Neutrophil (primary cell): ENCODE measurements at regions not wholly inside any gene's neighbourhood (a gene's known extent, or its start where the extent isn't known, plus 50 kb on each side); places are given as distances from the start of the nearest gene placed in this dataset.

Source experiments
- H3K27ac ChIP-seq: fragments of 200-600 bp; sonication (generic); 2 replicates; pipeline ENCODE4 v1.5.1; 2016; ENCODE audit warnings: mild to moderate bottlenecking, moderate library complexity
- H3K27me3 ChIP-seq: fragments of 200-600 bp; sonication (generic); 2 replicates; pipeline ENCODE4 v1.6.0; 2016; ENCODE audit warnings: mild to moderate bottlenecking
- H3K36me3 ChIP-seq: fragments of 200-600 bp; sonication (generic); 2 replicates; pipeline ENCODE4 v1.5.1; 2017
- H3K4me1 ChIP-seq, 2 experiments: fragments of 200-600 bp in 1 of 2; sonication (generic) in 1 of 2; 1 replicate in 1 of 2; 2 replicates in 1 of 2; pipeline versions ENCODE4 v1.5.1 to v1.6.1; 2013 to 2016; ENCODE audit warnings: low read depth in 1 of 2, low read length in 1 of 2, mild to moderate bottlenecking in 1 of 2, moderate library complexity in 1 of 2; ENCODE audit not compliant: control insufficient read depth in 1 of 2, insufficient read depth in 1 of 2
- H3K4me3 ChIP-seq, 2 experiments: fragments of 200-600 bp in 1 of 2; sonication (generic) in 1 of 2; 1 replicate in 1 of 2; 2 replicates in 1 of 2; pipeline ENCODE4 v1.5.1; 2013 to 2016; ENCODE audit warnings: low read depth in 1 of 2, low read length in 1 of 2, mild to moderate bottlenecking in 1 of 2, moderate library complexity in 1 of 2
- H3K9me3 ChIP-seq: fragments of 200-600 bp; sonication (generic); 2 replicates; pipeline ENCODE4 v1.5.1; 2016
- CTCF ChIP-seq: fragments of 200-600 bp; sonication (generic); IDR thresholded peaks from 2 replicates; pipeline ENCODE4 v1.5.1; 2016; ENCODE audit warnings: antibody characterized with exemption

DNA sequence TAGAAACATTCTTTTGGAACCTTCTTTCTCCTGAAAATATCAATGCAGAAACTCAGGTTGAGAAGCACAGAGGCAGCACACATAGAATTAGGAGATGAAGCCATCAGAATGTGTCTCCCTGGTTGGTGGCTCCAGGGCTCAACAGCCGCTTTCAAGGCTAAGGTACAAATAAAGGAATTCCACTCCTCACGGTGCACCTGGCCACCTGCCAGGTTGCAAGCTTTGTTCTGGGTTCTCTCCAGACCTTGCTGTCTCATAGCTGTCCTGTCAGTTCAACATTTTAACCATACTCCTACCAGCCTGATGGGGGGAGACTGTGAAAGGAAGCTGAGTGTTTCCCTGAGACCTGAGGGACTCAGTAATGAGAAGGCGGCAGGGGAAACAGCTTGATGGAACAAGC is 96.3 kb upstream of the HPF1 start:
- TF ChIP-seq CTCF, result no peak
- H3K4me1 ChIP-seq, result no peaks in the 10 kb centered on the region
- no peak overlapping the region for H3K27ac ChIP-seq
- peaks cover 1% of the 10 kb centered on the region for H3K27me3 ChIP-seq
- no peaks in the 10 kb centered on the region for H3K9me3 ChIP-seq
- H3K4me3 ChIP-seq, result no peak overlapping the region
- H3K36me3 ChIP-seq, result no peaks in the 10 kb centered on the region

GRCh38 chr4:169852481-169852880 is 94.7 kb upstream of the HPF1 start:
- no peaks in the 10 kb centered on the region for H3K4me1 ChIP-seq
- H3K4me3 ChIP-seq, result no peak overlapping the region
- H3K27me3 ChIP-seq, result peaks cover 13% of the 10 kb centered on the region
- no peaks in the 10 kb centered on the region for H3K36me3 ChIP-seq
- H3K9me3 ChIP-seq, result no peaks in the 10 kb centered on the region
- no peak for TF ChIP-seq CTCF
- no peak overlapping the region for H3K27ac ChIP-seq

DNA sequence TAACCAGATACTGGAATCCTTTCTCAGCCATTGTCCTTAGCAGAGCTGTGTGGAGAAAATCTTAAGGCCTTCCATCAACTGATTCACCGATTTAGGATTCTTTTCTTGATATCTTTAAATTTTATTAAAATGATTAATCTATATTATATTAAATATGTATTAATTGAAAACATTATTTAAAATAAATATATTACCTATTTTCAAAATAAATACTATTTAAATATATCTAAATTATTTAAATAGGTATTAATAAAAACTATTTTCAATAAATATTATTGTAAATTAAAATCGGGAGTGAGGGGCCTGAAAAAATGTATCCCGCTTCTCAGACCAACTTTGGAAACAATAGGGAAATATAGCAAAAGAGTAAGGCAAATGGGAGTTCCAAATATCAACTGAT is 94.0 kb upstream of the HPF1 start:
- no peaks in the 10 kb centered on the region for H3K9me3 ChIP-seq
- peaks cover 13% of the 10 kb centered on the region for H3K27me3 ChIP-seq
- H3K4me3 ChIP-seq, result no peak overlapping the region
- H3K4me1 ChIP-seq, result no peaks in the 10 kb centered on the region
- TF ChIP-seq CTCF, result no peak
- H3K27ac ChIP-seq, result no peak overlapping the region
- H3K36me3 ChIP-seq, result no peaks in the 10 kb centered on the region

DNA sequence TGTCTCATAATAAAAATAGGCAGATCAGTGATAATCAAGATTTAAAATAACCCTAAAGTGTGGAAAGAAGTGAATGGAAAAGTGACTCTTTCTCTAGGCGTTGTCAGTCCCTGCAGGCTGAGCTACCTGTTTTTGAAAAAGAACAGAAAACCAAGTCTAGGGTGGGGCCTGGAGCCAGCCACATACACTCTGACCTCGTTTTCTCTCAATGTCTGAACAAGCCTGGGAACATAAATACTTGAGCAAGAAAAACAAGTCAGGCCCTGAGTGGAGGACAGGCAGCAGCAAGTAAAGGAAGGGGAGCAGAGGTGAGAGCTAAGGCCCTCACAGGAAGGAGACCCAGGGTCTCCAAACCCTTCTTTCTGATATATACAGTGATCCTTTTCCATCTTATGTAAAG is 91.7 kb upstream of the HPF1 start:
- Histone ChIP-seq H3K4me3 (no peak overlapping the region), H3K4me1 (no peaks in the 10 kb centered on the region), H3K27me3 (peaks cover 13% of the 10 kb centered on the region), H3K36me3 (no peaks in the 10 kb centered on the region), H3K27ac (no peak overlapping the region), H3K9me3 (no peaks in the 10 kb centered on the region)
- TF ChIP-seq CTCF, result no peak

- H3K4me1 ChIP-seq, result no peaks in the 10 kb centered on the region
- H3K27me3 ChIP-seq, result peaks cover 13% of the 10 kb centered on the region
- TF ChIP-seq CTCF, result no peak
- H3K4me3 ChIP-seq, result no peak overlapping the region
- no peaks in the 10 kb centered on the region for H3K9me3 ChIP-seq
- no peak overlapping the region for H3K27ac ChIP-seq
- no peaks in the 10 kb centered on the region for H3K36me3 ChIP-seq
Observed at GRCh38 chr4:169848018-169848417, 90.3 kb upstream of the HPF1 start.

GRCh38 chr4:169847171-169847570 is 89.4 kb upstream of the HPF1 start:
- no peak for TF ChIP-seq CTCF
- Histone ChIP-seq H3K9me3 (no peaks in the 10 kb centered on the region), H3K4me1 (no peaks in the 10 kb centered on the region), H3K27ac (no peak overlapping the region), H3K27me3 (peaks cover 13% of the 10 kb centered on the region), H3K36me3 (no peaks in the 10 kb centered on the region), H3K4me3 (no peak overlapping the region)
